Left kidney (tissue), 1 donor: ENCODE measurements at regions not wholly inside any gene's neighbourhood (a gene's known extent, or its start where the extent isn't known, plus 50 kb on each side); places are given as distances from the start of the nearest gene placed in this dataset.
A peak's percentile ranks its signal among the peaks of the same experiment; 100 is the strongest.
"Not testable (repeated sequence)": the region's sequence is repeated elsewhere in the genome, so short reads cannot be mapped to it uniquely, and the experiment has no call there.

Source experiments
- DNase-seq: peaks from one replicate; pipeline ENCODE4 v3.0.0-alpha.2; 2013

GRCh38 chr10:94225589-94225988 lies 137.2 kb downstream of the NOC3L start:
- peak; percentile 17 for DNase-seq

- DNase-seq, result no peak
Measured at GRCh38 chr10:94230134-94230785, 132.5 kb downstream of the NOC3L start.

GRCh38 chr10:94232711-94233383 lies 129.9 kb downstream of the NOC3L start:
- DNase-seq, result no peak

GRCh38 chr10:94235461-94235860 lies 127.3 kb downstream of the NOC3L start:
- no peak for DNase-seq

- no peak for DNase-seq
Measured at GRCh38 chr10:94238006-94238617, 124.6 kb downstream of the NOC3L start.

- no peak for DNase-seq
Measured at GRCh38 chr10:94239696-94240095, 123.0 kb downstream of the NOC3L start.

GRCh38 chr10:94240491-94240890 lies 122.2 kb downstream of the NOC3L start:
- DNase-seq, result no peak

GRCh38 chr10:94240901-94241300 lies 121.8 kb downstream of the NOC3L start:
- DNase-seq, result no peak

GRCh38 chr10:94251098-94251497 lies 111.6 kb downstream of the NOC3L start:
- no peak for DNase-seq

GRCh38 chr10:94251568-94251967 lies 111.2 kb downstream of the NOC3L start:
- no peak for DNase-seq

GRCh38 chr10:94257407-94257806 lies 105.3 kb downstream of the NOC3L start:
- DNase-seq, result not testable (repeated sequence)

- no peak for DNase-seq
Measured at GRCh38 chr10:94260455-94260854, 102.3 kb downstream of the NOC3L start.

- no peak for DNase-seq
Measured at GRCh38 chr10:94264085-94264484, 98.7 kb downstream of the NOC3L start.

- DNase-seq, result no peak
Measured at GRCh38 chr10:94266091-94266490, 96.6 kb downstream of the NOC3L start.

GRCh38 chr10:94268652-94269051 lies 94.1 kb downstream of the NOC3L start:
- DNase-seq, result no peak

GRCh38 chr10:94274142-94274787 lies 88.5 kb downstream of the NOC3L start:
- no peak for DNase-seq

GRCh38 chr10:94276140-94276539 lies 86.6 kb downstream of the NOC3L start:
- DNase-seq, result no peak

GRCh38 chr10:94277450-94277849 lies 85.3 kb downstream of the NOC3L start:
- no peak for DNase-seq

GRCh38 chr10:94279835-94280709 lies 82.7 kb downstream of the NOC3L start:
- no peak for DNase-seq

- no peak for DNase-seq
Measured at GRCh38 chr10:94281654-94282053, 81.1 kb downstream of the NOC3L start.

- DNase-seq, result no peak
Measured at GRCh38 chr10:94282369-94282768, 80.4 kb downstream of the NOC3L start.
